Prostate gland (tissue), 2 donors: ENCODE measurements at regions not wholly inside any gene's neighbourhood (a gene's known extent, or its start where the extent isn't known, plus 50 kb on each side); places are given as distances from the start of the nearest gene placed in this dataset.

Source experiments
- POLR2A ChIP-seq: fragments of 450-650 bp; IDR thresholded peaks from one replicate; pipeline ENCODE4 v1.6.1; 2016; ENCODE audit warnings: antibody characterized with exemption, mild to moderate bottlenecking
- POLR2AphosphoS5 ChIP-seq: sonication (generic); formaldehyde crosslinking; IDR thresholded peaks from one replicate; pipeline ENCODE4 v1.6.1; 2017; ENCODE audit warnings: antibody characterized with exemption
- TF ChIP-seq, protein P1 (sequence below), 4 experiments: fragments of 200-600 bp in 2 of 4; fragments of 450-650 bp in 2 of 4; sonication (generic) in 2 of 4; IDR thresholded peaks; 1 replicate in 3 of 4; 2 replicates in 1 of 4; pipeline ENCODE4 v1.5.1; 2016 to 2019; ENCODE audit warnings: antibody characterized with exemption in 4 of 4, mild to moderate bottlenecking in 2 of 4, moderate library complexity in 2 of 4

DNA sequence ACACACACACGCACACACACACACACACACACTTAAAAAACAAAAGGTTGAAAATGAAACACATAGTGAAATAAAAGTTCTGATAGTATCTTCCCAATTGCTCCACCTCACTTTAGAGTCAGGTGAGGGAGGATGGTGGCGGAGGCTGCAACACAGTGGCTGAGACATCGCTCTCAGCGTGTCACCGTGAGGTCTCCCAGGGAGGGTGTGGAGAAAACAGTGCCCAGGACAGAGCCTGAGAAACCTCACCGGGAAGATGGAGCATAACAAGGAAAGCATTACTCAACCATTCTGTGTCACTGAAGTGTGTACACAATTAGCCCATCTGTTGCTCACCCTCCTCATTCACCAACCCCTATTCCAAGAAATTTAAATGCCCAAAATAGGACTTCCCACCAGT, 111.4 kb upstream of the USP29 start:
- TF ChIP-seq, protein P1, sequence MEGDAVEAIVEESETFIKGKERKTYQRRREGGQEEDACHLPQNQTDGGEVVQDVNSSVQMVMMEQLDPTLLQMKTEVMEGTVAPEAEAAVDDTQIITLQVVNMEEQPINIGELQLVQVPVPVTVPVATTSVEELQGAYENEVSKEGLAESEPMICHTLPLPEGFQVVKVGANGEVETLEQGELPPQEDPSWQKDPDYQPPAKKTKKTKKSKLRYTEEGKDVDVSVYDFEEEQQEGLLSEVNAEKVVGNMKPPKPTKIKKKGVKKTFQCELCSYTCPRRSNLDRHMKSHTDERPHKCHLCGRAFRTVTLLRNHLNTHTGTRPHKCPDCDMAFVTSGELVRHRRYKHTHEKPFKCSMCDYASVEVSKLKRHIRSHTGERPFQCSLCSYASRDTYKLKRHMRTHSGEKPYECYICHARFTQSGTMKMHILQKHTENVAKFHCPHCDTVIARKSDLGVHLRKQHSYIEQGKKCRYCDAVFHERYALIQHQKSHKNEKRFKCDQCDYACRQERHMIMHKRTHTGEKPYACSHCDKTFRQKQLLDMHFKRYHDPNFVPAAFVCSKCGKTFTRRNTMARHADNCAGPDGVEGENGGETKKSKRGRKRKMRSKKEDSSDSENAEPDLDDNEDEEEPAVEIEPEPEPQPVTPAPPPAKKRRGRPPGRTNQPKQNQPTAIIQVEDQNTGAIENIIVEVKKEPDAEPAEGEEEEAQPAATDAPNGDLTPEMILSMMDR (IDR thresholded peaks at IDR 0.05) = no peak
- TF ChIP-seq POLR2A (no peak), POLR2AphosphoS5 (no peak)
